GM18951 (cell line): ENCODE measurements at regions not wholly inside any gene's neighbourhood (a gene's known extent, or its start where the extent isn't known, plus 50 kb on each side); places are given as distances from the start of the nearest gene placed in this dataset.
"Not testable (repeated sequence)": the region's sequence is repeated elsewhere in the genome, so short reads cannot be mapped to it uniquely, and the experiment has no call there.

ENCODE experiments used
- POLR2A ChIP-seq: IDR thresholded peaks from 4 replicates; pipeline ENCODE4 v1.6.1; 2011; ENCODE audit warnings: mild to moderate bottlenecking; ENCODE audit not compliant: insufficient read length, insufficient read depth; ENCODE audit errors: extremely low read depth
- in situ Hi-C: fragments of 300-500 bp; cut with MboI; formaldehyde crosslinking; loops from one replicate; pipeline ENCODE4 v1.12.0; 2022; ENCODE audit warnings: low sequenced_read_pairs, mixed read lengths, inconsistent platforms; ENCODE audit not compliant: unreplicated experiment

- no peak for TF ChIP-seq POLR2A
- in situ Hi-C loops: no loop called here
These were observed 157.3 kb upstream of the CREB1 start for GRCh38 chr2:207372483-207372882.

DNA sequence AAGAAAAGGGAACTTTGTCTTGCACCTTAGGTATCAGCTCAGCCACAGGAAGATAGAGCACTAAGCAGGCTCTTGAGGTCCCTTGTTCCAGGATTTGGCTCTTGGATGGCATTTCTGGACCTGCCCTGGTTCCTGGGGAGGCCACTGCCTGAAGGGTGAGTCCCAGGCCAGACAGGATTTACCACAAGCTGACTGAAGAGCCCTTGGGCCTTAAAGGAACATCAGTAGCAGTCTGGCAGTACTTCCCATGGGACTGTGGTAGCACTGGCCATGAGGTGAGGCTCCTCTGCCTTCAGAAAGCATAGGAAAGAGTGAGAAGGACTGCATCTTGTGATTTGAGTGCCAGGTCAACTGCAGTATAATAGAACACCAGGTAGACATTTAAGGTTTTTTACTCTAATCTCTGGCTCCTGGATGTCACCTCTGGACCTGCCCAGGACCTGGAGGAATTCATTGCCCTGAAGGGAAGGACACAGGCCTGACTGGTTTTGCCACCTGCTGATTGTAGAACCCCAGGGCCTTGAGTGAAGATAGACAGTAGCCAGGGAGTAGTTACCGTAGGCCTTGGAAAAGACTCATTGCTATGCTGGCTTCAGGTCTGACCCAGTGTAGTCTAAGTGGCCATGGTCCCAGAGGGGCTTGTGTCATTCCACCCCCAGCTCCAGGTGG, 154.4 kb upstream of the CREB1 start:
- no peak for TF ChIP-seq POLR2A
- in situ Hi-C loops: no loop called here

DNA sequence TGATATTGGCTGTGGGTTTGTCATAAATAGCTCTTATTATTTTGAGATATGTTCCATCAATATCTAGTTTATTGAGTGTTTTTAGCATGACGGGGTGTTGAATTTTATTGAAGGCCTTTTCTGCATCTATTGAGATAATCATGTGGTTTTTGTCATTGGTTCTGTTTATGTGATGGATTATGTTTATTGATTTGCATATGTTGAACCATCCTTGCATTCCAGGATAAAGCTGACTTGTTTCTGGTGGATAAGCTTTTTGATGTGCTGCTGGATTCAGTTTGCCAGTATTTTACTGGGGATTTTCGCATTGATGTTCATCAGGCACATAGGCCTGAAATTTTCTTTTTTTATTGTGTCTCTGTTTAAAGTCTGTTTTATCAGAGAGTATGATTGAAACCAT, 151.1 kb upstream of the CREB1 start:
- in situ Hi-C loops: not testable (repeated sequence)

GRCh38 chr2:207385076-207385475, 144.7 kb upstream of the CREB1 start:
- in situ Hi-C loops: no loop called here
- TF ChIP-seq POLR2A: no peak

DNA sequence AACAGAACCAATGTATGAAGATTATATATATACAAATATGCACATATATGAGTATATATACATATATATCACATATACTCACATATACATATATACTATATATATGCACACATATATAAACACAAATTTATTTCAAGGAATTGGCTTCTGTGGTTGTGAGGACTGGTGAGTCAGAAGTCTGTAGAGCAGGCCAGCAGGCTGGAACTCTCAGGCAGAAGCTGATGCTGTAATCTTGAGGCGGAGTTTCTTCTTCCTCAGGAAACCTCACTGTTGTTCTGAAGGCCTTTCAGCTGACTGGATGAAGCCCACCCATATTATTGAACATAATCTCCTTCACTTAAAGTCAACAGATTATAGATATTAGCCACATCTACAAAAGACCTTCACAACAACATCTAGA, 143.9 kb upstream of the CREB1 start:
- in situ Hi-C loops: no loop called here
- TF ChIP-seq POLR2A: no peak

DNA sequence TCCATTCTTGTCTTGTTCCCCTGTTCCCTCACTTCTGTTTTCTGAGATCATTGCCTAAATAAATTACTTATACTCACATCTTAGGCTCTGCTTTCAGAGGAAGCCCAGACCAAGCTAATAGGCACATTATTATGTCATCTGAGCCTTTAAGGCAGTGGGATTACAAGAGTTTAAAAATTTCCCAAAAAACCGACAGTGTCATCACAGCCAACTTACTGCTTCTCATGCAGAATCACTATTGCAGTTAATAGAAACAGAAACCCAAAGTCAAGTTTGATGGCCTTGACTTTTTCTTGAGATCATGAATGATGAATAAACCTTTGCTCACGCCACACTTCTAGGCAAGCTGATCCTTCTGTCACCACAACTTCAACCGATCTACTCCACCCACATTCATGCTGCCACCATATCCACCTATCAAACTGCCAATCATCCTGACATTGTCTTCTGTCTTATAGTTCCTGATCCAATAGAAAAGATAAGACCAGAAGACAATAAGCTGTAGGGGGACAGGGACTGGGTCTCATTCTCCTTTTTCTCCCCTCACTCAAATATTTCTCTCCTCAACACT, 142.7 kb upstream of the CREB1 start:
- no peak for TF ChIP-seq POLR2A
- in situ Hi-C loops: no loop called here

- in situ Hi-C loops: no loop called here
- TF ChIP-seq POLR2A: no peak
These were observed 139.3 kb upstream of the CREB1 start for GRCh38 chr2:207390302-207391095.

DNA sequence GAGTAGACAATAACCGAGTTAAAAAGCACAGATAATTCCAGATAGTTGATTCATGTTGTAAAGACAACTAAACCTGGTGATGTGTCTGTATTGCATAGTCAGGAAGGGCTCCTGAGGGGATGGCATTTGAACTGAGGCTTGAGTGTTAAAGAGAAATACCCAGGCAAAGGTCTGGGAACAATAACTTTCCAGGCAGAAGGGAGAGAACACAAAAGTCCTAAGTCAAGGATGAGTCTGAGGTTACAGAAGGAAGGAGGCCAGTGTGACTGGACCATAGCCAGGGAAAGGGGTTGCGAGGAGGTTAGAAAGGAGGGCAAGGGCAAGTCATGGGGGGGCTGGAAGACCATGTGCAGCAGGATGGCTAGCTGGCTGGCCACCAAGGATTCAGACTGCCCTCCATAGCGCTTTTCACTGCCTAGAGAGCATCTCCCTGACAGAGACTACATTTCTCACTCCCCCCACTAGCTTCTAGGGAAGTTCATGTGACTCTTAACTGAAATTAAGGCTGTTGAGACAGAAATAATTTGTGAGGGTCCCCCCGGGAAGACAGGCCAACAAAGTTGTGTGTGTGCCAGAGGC, 135.5 kb upstream of the CREB1 start:
- TF ChIP-seq POLR2A: no peak

GRCh38 chr2:207394812-207395534, 134.8 kb upstream of the CREB1 start:
- in situ Hi-C loops: no loop called here
- TF ChIP-seq POLR2A: no peak

More for the DNA sequence above, 135.5 kb upstream of the CREB1 start:
- in situ Hi-C loops: no loop called here

- TF ChIP-seq POLR2A: no peak
- in situ Hi-C loops: no loop called here
These were observed 134.1 kb upstream of the CREB1 start for GRCh38 chr2:207395535-207396251.

DNA sequence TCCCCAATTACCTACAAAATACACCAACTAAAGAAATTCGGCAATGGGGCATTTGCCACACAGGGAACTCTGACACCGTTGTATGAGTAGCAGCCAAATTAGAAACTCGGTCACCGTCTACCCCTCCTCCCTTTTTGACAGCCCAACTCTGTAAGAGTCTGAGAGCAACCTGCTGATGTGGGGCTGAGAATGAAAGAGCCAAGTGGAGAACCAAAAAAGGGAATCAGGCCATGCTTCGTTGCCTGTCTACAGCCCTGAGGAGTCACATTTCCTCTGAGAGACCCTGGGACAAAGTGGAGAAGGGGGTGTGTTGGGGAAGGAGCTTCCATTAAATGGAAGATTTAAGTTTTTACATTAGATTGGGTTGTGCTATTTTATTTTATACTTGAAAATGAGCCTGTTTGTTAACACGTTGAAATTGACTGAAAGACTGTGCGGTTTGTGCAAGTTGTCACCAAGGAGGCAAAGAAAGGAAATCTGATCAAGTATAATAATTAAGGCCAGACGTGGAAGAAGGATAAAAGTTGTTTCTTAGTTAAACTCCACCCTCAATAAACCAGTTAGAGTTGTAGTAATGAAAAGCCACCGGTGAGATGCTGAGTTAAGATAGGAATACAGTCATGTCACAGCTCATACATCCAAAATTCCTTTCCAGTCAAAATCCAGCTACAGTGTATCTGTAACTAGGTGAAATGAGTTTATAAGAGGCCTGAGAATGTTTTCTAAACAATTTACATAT, 131.7 kb upstream of the CREB1 start:
- TF ChIP-seq POLR2A: no peak

DNA sequence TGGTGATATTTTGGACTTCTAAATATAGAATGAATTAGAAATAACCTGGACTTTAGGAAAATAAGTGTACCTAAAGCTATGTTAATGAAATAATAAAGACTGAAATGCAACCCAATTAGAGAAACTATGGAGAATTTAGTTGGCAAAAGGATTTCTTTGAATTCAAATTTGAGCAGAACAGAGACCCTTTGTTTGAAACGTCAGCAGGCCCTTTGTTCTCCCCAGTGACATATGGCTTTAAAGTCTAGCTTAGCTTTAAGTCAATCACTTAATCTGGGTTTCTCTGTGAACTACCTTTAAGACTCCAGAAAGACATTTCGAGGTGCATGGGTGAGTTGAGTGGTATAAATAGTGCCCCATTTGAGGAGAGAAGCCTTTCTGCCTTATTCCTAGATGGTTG, 130.5 kb upstream of the CREB1 start:
- no peak for TF ChIP-seq POLR2A
- in situ Hi-C loops: no loop called here

More for the DNA sequence above, 131.7 kb upstream of the CREB1 start:
- in situ Hi-C loops: no loop called here
